Large intestine (tissue), 3 donors: ENCODE measurements at regions not wholly inside any gene's neighbourhood (a gene's known extent, or its start where the extent isn't known, plus 50 kb on each side); places are given as distances from the start of the nearest gene placed in this dataset.

ENCODE experiments used
- DNase-seq, 2 donors: peaks; one replicate each; pipeline versions ENCODE4 v3.0.0 to v3.0.0-alpha.2; 2013
- H3K27ac ChIP-seq: one replicate; pipeline ENCODE4 v1.5.1; 2013; ENCODE audit warnings: low read length
- H3K27me3 ChIP-seq: 2 replicates; pipeline ENCODE4 v1.6.1; 2013; ENCODE audit warnings: low read length; ENCODE audit not compliant: control insufficient read depth, insufficient read depth
- H3K36me3 ChIP-seq: 2 replicates; pipeline ENCODE4 v1.6.1; 2013; ENCODE audit warnings: low read length; ENCODE audit not compliant: control insufficient read depth, insufficient read depth
- H3K4me1 ChIP-seq: one replicate; pipeline ENCODE4 v1.6.1; 2013; ENCODE audit warnings: low read length; ENCODE audit not compliant: control insufficient read depth, insufficient read depth
- H3K4me3 ChIP-seq: one replicate; pipeline ENCODE4 v1.5.1; 2013; ENCODE audit warnings: low read length
- H3K9me3 ChIP-seq: one replicate; pipeline ENCODE4 v1.6.1; 2013; ENCODE audit warnings: mild to moderate bottlenecking, low read depth, low read length, moderate library complexity; ENCODE audit not compliant: control insufficient read depth
- WGBS: methylation state at CpG from one replicate; pipeline ENCODE4 v1.1.5; 2013; ENCODE audit warnings: low lambda C conversion rate; ENCODE audit not compliant: insufficient coverage; 5-methylcytosine and 5-hydroxymethylcytosine counted together

GRCh38 chr13:107590556-107590955 is 624.8 kb downstream of the LIG4 start:
- no CpG with 5 or more reads among the region's 3 CpGs for WGBS
- no peaks in the 10 kb centered on the region for H3K9me3 ChIP-seq
- no peaks in the 10 kb centered on the region for H3K4me1 ChIP-seq
- no peak overlapping the region for H3K27ac ChIP-seq
- no peak overlapping the region for H3K4me3 ChIP-seq
- no peaks in the 10 kb centered on the region for H3K27me3 ChIP-seq
- DNase-seq = no peak
- no peaks in the 10 kb centered on the region for H3K36me3 ChIP-seq

GRCh38 chr13:107587681-107588080 is 627.7 kb downstream of the LIG4 start:
- no peak for DNase-seq
- WGBS = no CpG with 5 or more reads among the region's 2 CpGs
- Histone ChIP-seq H3K27ac (no peak overlapping the region), H3K36me3 (no peaks in the 10 kb centered on the region), H3K9me3 (no peaks in the 10 kb centered on the region), H3K4me3 (no peak overlapping the region), H3K27me3 (no peaks in the 10 kb centered on the region), H3K4me1 (no peaks in the 10 kb centered on the region)

- Histone ChIP-seq H3K27me3 (no peaks in the 10 kb centered on the region), H3K4me3 (no peak overlapping the region), H3K4me1 (no peaks in the 10 kb centered on the region), H3K36me3 (no peaks in the 10 kb centered on the region), H3K9me3 (no peaks in the 10 kb centered on the region), H3K27ac (no peak overlapping the region)
- WGBS = 80% methylated on average over 1 of the region's 2 CpGs
- DNase-seq = no peak
Observed at GRCh38 chr13:107586216-107586615, 629.1 kb downstream of the LIG4 start.

GRCh38 chr13:107585469-107586180 is 629.7 kb downstream of the LIG4 start:
- Histone ChIP-seq H3K4me1 (no peaks in the 10 kb centered on the region), H3K27ac (no peak overlapping the region), H3K4me3 (no peak overlapping the region), H3K27me3 (no peaks in the 10 kb centered on the region), H3K36me3 (no peaks in the 10 kb centered on the region), H3K9me3 (no peaks in the 10 kb centered on the region)
- no peak for DNase-seq
- WGBS = 60% methylated on average over 1 of the region's 2 CpGs

GRCh38 chr13:107582171-107582570 is 633.2 kb downstream of the LIG4 start:
- Histone ChIP-seq H3K27ac (no peak overlapping the region), H3K36me3 (no peaks in the 10 kb centered on the region), H3K4me1 (no peaks in the 10 kb centered on the region), H3K9me3 (no peaks in the 10 kb centered on the region), H3K27me3 (no peaks in the 10 kb centered on the region), H3K4me3 (no peak overlapping the region)
- DNase-seq = no peak
- WGBS = 82% methylated on average over 2 of the region's 4 CpGs

GRCh38 chr13:107580741-107581412 is 634.5 kb downstream of the LIG4 start:
- no peaks in the 10 kb centered on the region for H3K36me3 ChIP-seq
- no peak overlapping the region for H3K27ac ChIP-seq
- no peak for DNase-seq
- H3K4me3 ChIP-seq = no peak overlapping the region
- whole genome bisulfite sequencing = 86% methylated on average over 8 of the region's 9 CpGs
- no peaks in the 10 kb centered on the region for H3K27me3 ChIP-seq
- no peaks in the 10 kb centered on the region for H3K9me3 ChIP-seq
- H3K4me1 ChIP-seq = no peaks in the 10 kb centered on the region

- Histone ChIP-seq H3K4me3 (no peak overlapping the region), H3K27ac (no peak overlapping the region), H3K4me1 (no peaks in the 10 kb centered on the region), H3K36me3 (no peaks in the 10 kb centered on the region), H3K9me3 (no peaks in the 10 kb centered on the region), H3K27me3 (no peaks in the 10 kb centered on the region)
- no peak for DNase-seq
- 83% methylated on average over 1 of the region's 1 CpG for WGBS
Observed at GRCh38 chr13:107576430-107576829, 638.9 kb downstream of the LIG4 start.

- Histone ChIP-seq H3K4me3 (no peak overlapping the region), H3K36me3 (no peaks in the 10 kb centered on the region), H3K9me3 (no peaks in the 10 kb centered on the region), H3K27ac (no peak overlapping the region), H3K27me3 (no peaks in the 10 kb centered on the region), H3K4me1 (no peaks in the 10 kb centered on the region)
- 56% methylated on average over 3 of the region's 6 CpGs for WGBS
- DNase-seq = no peak
Observed at GRCh38 chr13:107574517-107575210, 640.7 kb downstream of the LIG4 start.

- no CpG with 5 or more reads among the region's 1 CpG for WGBS
- no peak overlapping the region for H3K4me3 ChIP-seq
Observed at GRCh38 chr13:107573184-107573583, 642.2 kb downstream of the LIG4 start.

GRCh38 chr13:107572156-107572555 is 643.2 kb downstream of the LIG4 start:
- no peak for DNase-seq

More at GRCh38 chr13:107573184-107573583, 642.2 kb downstream of the LIG4 start:
- no peaks in the 10 kb centered on the region for H3K27me3 ChIP-seq
- H3K36me3 ChIP-seq = no peaks in the 10 kb centered on the region
- H3K9me3 ChIP-seq = no peaks in the 10 kb centered on the region
- no peak overlapping the region for H3K27ac ChIP-seq
- no peak for DNase-seq
- no peaks in the 10 kb centered on the region for H3K4me1 ChIP-seq

More at GRCh38 chr13:107572156-107572555, 643.2 kb downstream of the LIG4 start:
- Histone ChIP-seq H3K9me3 (no peaks in the 10 kb centered on the region), H3K27me3 (no peaks in the 10 kb centered on the region), H3K4me1 (no peaks in the 10 kb centered on the region), H3K36me3 (no peaks in the 10 kb centered on the region), H3K27ac (no peak overlapping the region), H3K4me3 (no peak overlapping the region)
- WGBS = no CpG with 5 or more reads among the region's 3 CpGs
